ENCODE measurements at regions not wholly inside any gene's neighbourhood (a gene's known extent, or its start where the extent isn't known, plus 50 kb on each side); places are given as distances from the start of the nearest gene placed in this dataset.

- Histone ChIP-seq H3K36me3 (no peaks in the 10 kb centered on the region), H3K27ac (no peak overlapping the region), H3K27me3 (no peaks in the 10 kb centered on the region), H3K4me3 (replicated peaks in 1 of 3) (no peak overlapping the region), H3K9me3 (no peaks in the 10 kb centered on the region), H3K4me1 (peaks cover 0 to 3% of the 10 kb centered on the region in 2 donors)
- DNase-seq: no peak
- intact Hi-C loops (cut with DNase I): no loop called here
- WGBS, 2 donors: 68 to 69% methylated on average over 3 of the region's 3 CpGs
- TF ChIP-seq, protein P1, sequence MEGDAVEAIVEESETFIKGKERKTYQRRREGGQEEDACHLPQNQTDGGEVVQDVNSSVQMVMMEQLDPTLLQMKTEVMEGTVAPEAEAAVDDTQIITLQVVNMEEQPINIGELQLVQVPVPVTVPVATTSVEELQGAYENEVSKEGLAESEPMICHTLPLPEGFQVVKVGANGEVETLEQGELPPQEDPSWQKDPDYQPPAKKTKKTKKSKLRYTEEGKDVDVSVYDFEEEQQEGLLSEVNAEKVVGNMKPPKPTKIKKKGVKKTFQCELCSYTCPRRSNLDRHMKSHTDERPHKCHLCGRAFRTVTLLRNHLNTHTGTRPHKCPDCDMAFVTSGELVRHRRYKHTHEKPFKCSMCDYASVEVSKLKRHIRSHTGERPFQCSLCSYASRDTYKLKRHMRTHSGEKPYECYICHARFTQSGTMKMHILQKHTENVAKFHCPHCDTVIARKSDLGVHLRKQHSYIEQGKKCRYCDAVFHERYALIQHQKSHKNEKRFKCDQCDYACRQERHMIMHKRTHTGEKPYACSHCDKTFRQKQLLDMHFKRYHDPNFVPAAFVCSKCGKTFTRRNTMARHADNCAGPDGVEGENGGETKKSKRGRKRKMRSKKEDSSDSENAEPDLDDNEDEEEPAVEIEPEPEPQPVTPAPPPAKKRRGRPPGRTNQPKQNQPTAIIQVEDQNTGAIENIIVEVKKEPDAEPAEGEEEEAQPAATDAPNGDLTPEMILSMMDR (IDR thresholded peaks at IDR 0.05): no peak
- TF ChIP-seq POLR2A (IDR thresholded peaks at IDR 0.05): no peak
These were observed 247.1 kb downstream of the MYCN start for GRCh38 chr2:16187482-16187817.

DNA sequence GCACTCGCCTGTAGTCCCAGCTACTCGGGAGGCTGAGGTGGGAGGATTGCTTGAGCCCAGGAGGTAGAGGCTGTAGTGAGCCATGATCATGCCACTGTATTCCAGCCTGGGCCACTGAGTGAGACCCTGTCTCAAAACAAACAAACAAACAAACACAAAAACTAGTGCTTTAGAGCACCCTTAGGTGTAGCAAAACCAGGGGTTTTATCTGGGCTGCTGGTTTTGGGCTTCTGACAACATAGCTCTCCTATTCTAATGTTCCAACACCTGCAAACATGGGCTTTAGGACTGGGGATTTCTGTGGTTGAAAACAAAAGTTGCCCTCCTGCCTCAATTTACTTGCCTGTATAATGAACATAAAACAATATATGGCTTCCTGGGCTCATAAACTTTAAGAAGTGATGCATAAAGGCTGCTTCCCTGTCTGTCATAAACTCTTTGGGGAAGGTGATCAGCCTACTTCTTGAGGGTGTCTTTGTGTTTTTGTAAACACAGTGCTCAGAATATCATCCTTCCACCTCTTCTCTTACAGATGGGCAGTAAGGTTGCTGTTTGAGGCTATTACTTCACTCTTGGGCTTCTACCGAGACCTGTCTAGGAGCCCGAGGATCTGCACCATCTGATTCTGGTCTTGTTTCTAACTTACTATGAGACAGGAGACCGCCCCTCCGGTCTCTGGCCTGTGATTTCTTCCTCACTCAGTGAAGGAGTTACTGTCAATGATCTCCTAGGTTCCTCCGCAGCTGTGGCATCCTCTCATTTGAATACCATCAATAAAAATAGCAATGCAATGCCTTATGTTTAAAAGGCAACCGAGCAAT is 246.5 kb downstream of the MYCN start:
- 89 to 90% methylated on average over 8 of the region's 8 CpGs for WGBS, 2 donors
- Histone ChIP-seq H3K4me1 (peaks cover 0 to 3% of the 10 kb centered on the region in 2 donors), H3K27me3 (no peaks in the 10 kb centered on the region), H3K9me3 (no peaks in the 10 kb centered on the region), H3K4me3 (replicated peaks in 1 of 3) (no peak overlapping the region), H3K36me3 (no peaks in the 10 kb centered on the region), H3K27ac (no peak overlapping the region)
- no peak for DNase-seq
- intact Hi-C loops (cut with DNase I): no loop called here
- TF ChIP-seq, protein P1 (IDR thresholded peaks at IDR 0.05): no peak
- no peak for TF ChIP-seq POLR2A (IDR thresholded peaks at IDR 0.05)

DNA sequence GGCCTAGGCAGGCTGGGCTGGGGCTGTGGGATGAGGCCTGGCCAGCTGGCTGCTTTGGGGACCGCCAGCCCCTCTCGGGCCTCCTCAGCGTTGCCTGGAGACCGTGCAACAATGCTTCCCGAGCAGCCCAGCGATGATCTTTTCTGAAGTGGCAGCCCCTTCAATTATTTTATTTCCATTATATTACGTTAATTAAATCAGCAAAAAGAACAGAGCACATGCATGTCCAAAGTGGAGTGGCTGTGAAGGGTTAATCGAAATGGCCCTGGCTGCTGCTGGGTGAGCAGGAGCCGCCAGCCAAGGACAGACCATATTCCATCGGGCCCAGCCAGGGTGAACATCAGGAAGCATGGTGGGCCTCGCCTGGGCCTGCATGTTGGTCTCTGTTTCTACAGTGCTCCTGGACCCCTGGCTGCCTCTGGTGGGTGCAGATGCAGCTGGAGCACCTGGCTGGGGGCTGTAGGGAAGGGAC is 245.5 kb downstream of the MYCN start:
- Histone ChIP-seq H3K9me3 (no peaks in the 10 kb centered on the region), H3K27ac (no peak overlapping the region), H3K27me3 (no peaks in the 10 kb centered on the region), H3K36me3 (no peaks in the 10 kb centered on the region), H3K4me1 (peaks cover 0 to 3% of the 10 kb centered on the region in 2 donors), H3K4me3 (replicated peaks in 1 of 3) (no peak overlapping the region)
- intact Hi-C loops (cut with DNase I): no loop called here
- TF ChIP-seq, protein P1 (IDR thresholded peaks at IDR 0.05): no peak
- TF ChIP-seq POLR2A (IDR thresholded peaks at IDR 0.05): no peak
- no peak for DNase-seq
- WGBS, 2 donors: 79 to 90% methylated on average over 11 of the region's 11 CpGs

- TF ChIP-seq, protein P1 (IDR thresholded peaks at IDR 0.05): no peak
- no peak for TF ChIP-seq POLR2A (IDR thresholded peaks at IDR 0.05)
- 91% methylated on average over 9 of the region's 9 CpGs for WGBS, 2 donors
- H3K27me3 ChIP-seq: no peaks in the 10 kb centered on the region
- H3K9me3 ChIP-seq: no peaks in the 10 kb centered on the region
- no peak for DNase-seq
- H3K4me1 ChIP-seq: peaks cover 0 to 3% of the 10 kb centered on the region in 2 donors
- H3K27ac ChIP-seq: no peak overlapping the region
- H3K4me3 ChIP-seq (replicated peaks in 1 of 3): no peak overlapping the region
- no peaks in the 10 kb centered on the region for H3K36me3 ChIP-seq
- intact Hi-C loops (cut with DNase I): no loop called here
These were observed 244.8 kb downstream of the MYCN start for GRCh38 chr2:16184945-16185660.

- 60 to 68% methylated on average over 4 of the region's 4 CpGs for WGBS, 2 donors
- no peak for DNase-seq
- Histone ChIP-seq H3K9me3 (no peaks in the 10 kb centered on the region), H3K4me3 (replicated peaks in 1 of 3) (no peak overlapping the region), H3K4me1 (no peaks in the 10 kb centered on the region), H3K36me3 (no peaks in the 10 kb centered on the region), H3K27me3 (no peaks in the 10 kb centered on the region), H3K27ac (no peak overlapping the region)
- intact Hi-C loops (cut with DNase I): no loop called here
- TF ChIP-seq, protein P1 (IDR thresholded peaks at IDR 0.05): no peak
- TF ChIP-seq POLR2A (IDR thresholded peaks at IDR 0.05): no peak
These were observed 244.1 kb downstream of the MYCN start for GRCh38 chr2:16184341-16184890.

All from thyroid gland (tissue), 4 donors.